T1000 (cell line): ENCODE measurements at regions not wholly inside any gene's neighbourhood (a gene's known extent, or its start where the extent isn't known, plus 50 kb on each side); places are given as distances from the start of the nearest gene placed in this dataset.
"Not testable (repeated sequence)": the region's sequence is repeated elsewhere in the genome, so short reads cannot be mapped to it uniquely, and the experiment has no call there.

ENCODE experiments used
- DNase-seq: peaks from one replicate; lab custom pipeline; 2025; ENCODE audit warnings: mixed read lengths; lab: John Stamatoyannopoulos, UW

- no peak for DNase-seq
These were observed 52.3 kb downstream of the MRPL57 start for GRCh38 chr13:21228738-21229137.

DNA sequence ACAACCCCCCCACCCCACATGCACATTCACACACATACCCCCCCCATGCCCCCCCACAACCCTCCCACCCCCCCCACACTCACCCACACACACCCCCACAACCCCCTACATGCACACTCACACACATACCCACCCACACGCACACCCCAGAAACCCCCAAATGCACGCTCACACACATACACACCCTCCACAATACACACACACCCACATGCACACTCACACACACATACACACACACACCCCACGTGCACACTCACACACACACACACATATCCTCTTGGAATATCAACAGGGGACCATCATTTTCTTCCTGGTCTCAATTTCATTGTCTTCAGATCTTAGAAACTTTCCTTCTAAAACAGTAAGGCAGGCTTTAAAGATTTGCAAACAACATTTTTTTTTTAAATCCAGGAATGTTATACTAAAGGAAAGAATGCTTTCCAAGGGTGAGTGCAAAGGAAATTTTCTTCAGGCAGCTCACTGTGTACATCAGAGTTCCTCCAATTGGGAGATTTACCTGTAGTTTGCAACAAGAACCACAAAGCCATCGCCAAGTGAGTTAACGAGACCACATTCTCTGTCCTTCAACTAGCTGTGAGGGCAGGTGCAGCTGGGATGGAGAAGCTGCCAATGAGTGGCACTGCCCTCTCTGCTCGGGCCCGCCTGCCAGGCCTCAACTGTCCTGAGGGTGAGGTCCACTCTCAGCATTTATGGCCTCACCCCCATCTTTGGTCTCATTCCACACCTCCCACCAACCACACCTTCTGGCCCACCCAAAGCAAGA lies 53.0 kb downstream of the MRPL57 start:
- DNase-seq: no peak

DNA sequence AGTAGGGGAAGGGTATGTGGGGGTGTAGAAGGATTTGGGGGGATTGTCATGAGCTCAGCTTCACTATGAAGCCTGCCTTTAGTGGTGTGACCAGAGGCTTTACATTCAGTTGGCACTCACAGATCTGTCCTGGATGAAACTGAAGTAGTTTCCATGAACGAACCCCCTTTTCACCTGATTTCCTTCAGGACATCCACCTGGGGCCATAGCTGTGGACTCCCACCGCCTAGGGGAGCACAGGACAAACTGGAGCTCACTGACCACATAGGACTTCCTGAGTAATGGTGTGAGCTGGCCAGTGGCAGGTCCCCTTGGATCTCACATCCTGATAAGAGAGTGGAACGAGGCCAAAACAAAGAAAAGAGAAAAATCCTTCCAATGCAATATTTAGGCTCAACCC lies 54.1 kb downstream of the MRPL57 start:
- no peak for DNase-seq

GRCh38 chr13:21231426-21231940 lies 55.0 kb downstream of the MRPL57 start:
- no peak for DNase-seq

GRCh38 chr13:21232196-21232595 lies 55.7 kb downstream of the MRPL57 start:
- DNase-seq: no peak

GRCh38 chr13:21232599-21232998 lies 56.1 kb downstream of the MRPL57 start:
- DNase-seq: no peak

DNA sequence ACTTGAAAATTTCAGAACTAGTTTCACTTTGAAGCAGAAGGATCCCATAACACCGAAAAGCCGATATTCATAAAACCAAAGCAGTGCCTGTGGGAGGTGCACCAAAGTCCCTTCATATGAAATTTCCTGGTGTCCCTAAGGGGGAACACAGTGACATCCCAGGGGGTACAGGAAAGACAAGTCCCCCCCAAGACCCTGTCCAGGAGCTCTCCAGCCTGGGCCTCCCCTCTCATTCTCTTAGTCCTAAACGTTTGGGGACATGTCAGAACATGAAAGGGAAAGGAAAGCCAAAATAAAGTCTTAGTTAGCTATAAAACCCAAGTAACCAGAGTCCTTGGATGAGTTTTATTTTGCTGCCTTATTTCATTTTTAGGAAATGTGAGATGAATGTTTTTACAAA lies 56.6 kb downstream of the MRPL57 start:
- no peak for DNase-seq

GRCh38 chr13:21234526-21234925 lies 58.1 kb downstream of the MRPL57 start:
- no peak for DNase-seq

DNA sequence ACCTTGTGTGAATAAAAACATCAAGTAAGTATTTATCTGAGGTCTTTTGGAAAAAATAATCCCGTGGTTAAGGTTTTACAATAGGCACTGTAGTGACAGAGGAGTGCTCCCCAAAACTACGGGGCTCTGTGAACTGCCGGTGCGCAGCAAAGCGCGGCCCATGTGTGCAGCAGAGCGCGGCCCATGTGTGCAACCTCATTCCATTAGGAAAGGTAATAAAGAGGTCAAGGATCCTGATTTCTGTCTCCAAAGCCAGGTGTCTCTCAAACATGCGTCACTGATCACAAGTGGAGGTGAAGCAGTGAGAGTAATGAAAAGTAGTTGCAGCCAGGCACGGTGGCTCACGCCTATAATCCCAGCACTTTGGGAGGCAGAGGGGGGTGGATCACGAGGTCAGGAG lies 58.7 kb downstream of the MRPL57 start:
- no peak for DNase-seq

- no peak for DNase-seq
These were observed 60.6 kb downstream of the MRPL57 start for GRCh38 chr13:21237081-21237480.

- no peak for DNase-seq
These were observed 61.8 kb downstream of the MRPL57 start for GRCh38 chr13:21238267-21238666.

- no peak for DNase-seq
These were observed 64.1 kb downstream of the MRPL57 start for GRCh38 chr13:21240586-21240985.

GRCh38 chr13:21242236-21242635 lies 65.8 kb downstream of the MRPL57 start:
- no peak for DNase-seq

GRCh38 chr13:21243045-21243897 lies 66.8 kb downstream of the MRPL57 start:
- no peak for DNase-seq

DNA sequence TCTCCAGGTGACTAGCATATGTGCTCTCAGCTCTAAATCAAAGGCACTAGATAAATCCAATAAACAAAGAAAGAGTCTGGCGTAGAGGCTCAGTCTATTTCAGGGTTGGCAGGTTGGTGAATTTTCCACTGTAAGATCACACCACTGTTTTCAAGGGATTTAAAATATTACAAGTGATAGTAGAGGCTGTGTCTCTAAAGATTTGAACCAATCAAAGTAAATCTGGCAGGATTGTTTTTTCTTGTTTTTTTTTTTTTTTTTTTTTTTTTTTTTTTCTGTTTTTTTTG lies 67.4 kb downstream of the MRPL57 start:
- DNase-seq: not testable (repeated sequence)

DNA sequence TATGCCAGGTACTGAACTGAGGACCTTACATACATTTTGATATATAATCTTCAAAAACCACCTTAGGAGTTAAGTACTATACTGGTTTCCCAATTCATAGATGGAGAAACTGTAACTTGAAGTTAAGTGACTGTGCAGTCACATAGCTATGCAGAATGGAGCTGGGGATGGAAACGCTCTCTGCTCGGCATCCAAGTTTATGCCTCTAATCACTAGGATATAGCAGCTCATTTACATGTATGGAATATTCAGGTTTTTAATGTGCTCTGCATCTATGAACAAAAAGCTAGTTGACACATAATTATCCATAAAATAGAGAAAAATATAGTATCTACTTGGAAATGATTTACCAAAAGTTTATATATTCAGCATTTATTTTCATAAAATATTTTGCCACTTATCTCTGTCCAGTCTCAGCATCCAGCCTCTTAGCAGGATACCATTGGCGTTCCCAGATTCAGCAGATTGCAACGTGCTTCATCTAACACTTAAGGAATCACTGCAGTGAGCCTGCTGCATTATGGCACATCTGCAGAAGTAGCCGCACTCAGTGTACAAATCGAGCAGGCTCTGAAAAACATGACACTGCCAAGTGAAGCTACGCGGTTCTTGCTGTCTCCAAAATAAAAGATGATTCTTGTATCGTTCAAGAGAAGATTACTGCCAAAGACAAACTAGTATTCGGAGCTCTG lies 70.4 kb downstream of the MRPL57 start:
- no peak for DNase-seq

- no peak for DNase-seq
These were observed 79.9 kb downstream of the MRPL57 start for GRCh38 chr13:21256351-21256761.

DNA sequence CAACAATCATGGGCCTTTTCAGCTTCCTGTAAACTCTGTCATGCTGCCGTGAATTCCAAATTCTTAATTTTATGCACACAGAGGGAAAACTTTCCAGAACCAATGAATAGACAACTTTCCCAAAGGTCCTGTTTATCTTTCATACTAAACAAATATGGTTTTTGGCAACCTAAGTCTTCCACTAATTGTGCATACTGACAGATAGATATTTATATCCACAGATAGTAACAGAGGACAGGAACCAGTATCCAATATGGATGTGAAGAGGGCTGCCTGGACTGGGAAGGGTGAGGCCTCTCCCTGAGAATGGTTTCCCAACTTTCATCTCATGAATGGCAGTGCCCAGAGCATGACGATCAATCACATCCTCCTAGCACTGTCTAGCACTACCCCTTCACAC lies 80.4 kb downstream of the MRPL57 start:
- no peak for DNase-seq

GRCh38 chr13:21259571-21260455 lies 83.4 kb downstream of the MRPL57 start:
- no peak for DNase-seq

GRCh38 chr13:21260561-21261290 lies 84.3 kb downstream of the MRPL57 start:
- not testable (repeated sequence) for DNase-seq
